ENCODE measurements at regions not wholly inside any gene's neighbourhood (a gene's known extent, or its start where the extent isn't known, plus 50 kb on each side); places are given as distances from the start of the nearest gene placed in this dataset.
"Not testable (repeated sequence)": the region's sequence is repeated elsewhere in the genome, so short reads cannot be mapped to it uniquely, and the experiment has no call there.

DNA sequence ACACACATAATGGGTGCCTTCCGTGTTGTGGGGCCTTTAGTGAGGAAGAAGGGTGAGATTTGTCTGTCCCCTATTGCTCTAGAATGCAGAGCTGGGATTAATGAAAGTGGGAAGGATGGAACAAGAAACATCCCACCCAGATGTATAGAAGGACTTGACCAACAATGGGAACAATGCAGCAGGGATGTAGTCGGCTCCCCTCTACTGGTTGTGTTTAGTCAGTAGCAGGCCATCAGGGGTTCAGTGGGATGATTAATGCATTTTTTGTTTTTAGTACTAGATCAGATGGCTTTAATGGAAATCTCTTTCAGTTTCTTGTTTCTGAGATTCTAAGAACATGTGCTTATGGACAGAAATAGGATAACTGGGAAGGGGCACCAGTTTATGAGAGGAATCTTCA lies 156.0 kb upstream of the ROPN1 start:
- H3K36me3 ChIP-seq (ENCODE audit: control insufficient read depth, insufficient read depth, low read length), result no peaks in the 10 kb centered on the region
- TF ChIP-seq EZH2 (IDR thresholded peaks at IDR 0.05; ENCODE audit: low read length, missing control alignments) (no peak), CTCF (conservative IDR thresholded peaks at IDR 0.05 in 1 of 2, IDR thresholded peaks at IDR 0.05 in 1 of 2; ENCODE audit: low read depth in 1 of 2, low read length in 2 of 2) (no peak)
- H2AFZ ChIP-seq (ENCODE audit: low read length), result no peak overlapping the region
- no peaks in the 10 kb centered on the region for H3K79me2 ChIP-seq (ENCODE audit: control insufficient read depth, insufficient read depth, low read length)
- DNase-seq (ENCODE audit: low read depth in 2 of 2), result peak in 1 of 2 donors; percentile 21
- no peak overlapping the region for H3K4me3 ChIP-seq (replicated peaks in 1 of 4; ENCODE audit: control extremely low read depth in 1 of 4, insufficient read depth in 1 of 4, low read depth in 3 of 4, low read length in 4 of 4)
- H3K9ac ChIP-seq (ENCODE audit: insufficient read depth, low read length), result no peak overlapping the region
- no peaks in the 10 kb centered on the region for H4K20me1 ChIP-seq (ENCODE audit: control insufficient read depth, extremely low read depth, insufficient read depth, low read length)
- no peaks in the 10 kb centered on the region for H3K27me3 ChIP-seq (ENCODE audit: control insufficient read depth, insufficient read depth, low read length)
- H3K4me2 ChIP-seq (ENCODE audit: extremely low read depth, insufficient read depth, low read length), result no peak overlapping the region
- no peaks in the 10 kb centered on the region for H3K4me1 ChIP-seq (ENCODE audit: control insufficient read depth, extremely low read depth, insufficient read depth, low read length)
- no peak overlapping the region for H3K27ac ChIP-seq (ENCODE audit: insufficient read depth, low read length)
- no peaks in the 10 kb centered on the region for H3K9me3 ChIP-seq (ENCODE audit: control insufficient read depth, insufficient read depth, low read depth, low read length)

GRCh38 chr3:124149081-124149480 lies 157.2 kb upstream of the ROPN1 start:
- H3K9me3 ChIP-seq (ENCODE audit: control insufficient read depth, insufficient read depth, low read depth, low read length), result no peaks in the 10 kb centered on the region
- no peak overlapping the region for H3K27ac ChIP-seq (ENCODE audit: insufficient read depth, low read length)
- H4K20me1 ChIP-seq (ENCODE audit: control insufficient read depth, extremely low read depth, insufficient read depth, low read length), result no peaks in the 10 kb centered on the region
- no peaks in the 10 kb centered on the region for H3K79me2 ChIP-seq (ENCODE audit: control insufficient read depth, insufficient read depth, low read length)
- no peak for DNase-seq (ENCODE audit: low read depth in 2 of 2)
- H3K4me1 ChIP-seq (ENCODE audit: control insufficient read depth, extremely low read depth, insufficient read depth, low read length), result no peaks in the 10 kb centered on the region
- no peak overlapping the region for H3K4me3 ChIP-seq (replicated peaks in 1 of 4; ENCODE audit: control extremely low read depth in 1 of 4, insufficient read depth in 1 of 4, low read depth in 3 of 4, low read length in 4 of 4)
- no peak overlapping the region for H2AFZ ChIP-seq (ENCODE audit: low read length)
- no peaks in the 10 kb centered on the region for H3K27me3 ChIP-seq (ENCODE audit: control insufficient read depth, insufficient read depth, low read length)
- no peaks in the 10 kb centered on the region for H3K36me3 ChIP-seq (ENCODE audit: control insufficient read depth, insufficient read depth, low read length)
- no peak overlapping the region for H3K9ac ChIP-seq (ENCODE audit: insufficient read depth, low read length)
- no peak overlapping the region for H3K4me2 ChIP-seq (ENCODE audit: extremely low read depth, insufficient read depth, low read length)
- TF ChIP-seq CTCF (conservative IDR thresholded peaks at IDR 0.05 in 1 of 2, IDR thresholded peaks at IDR 0.05 in 1 of 2; ENCODE audit: low read depth in 1 of 2, low read length in 2 of 2) (no peak), EZH2 (IDR thresholded peaks at IDR 0.05; ENCODE audit: low read length, missing control alignments) (no peak)

DNA sequence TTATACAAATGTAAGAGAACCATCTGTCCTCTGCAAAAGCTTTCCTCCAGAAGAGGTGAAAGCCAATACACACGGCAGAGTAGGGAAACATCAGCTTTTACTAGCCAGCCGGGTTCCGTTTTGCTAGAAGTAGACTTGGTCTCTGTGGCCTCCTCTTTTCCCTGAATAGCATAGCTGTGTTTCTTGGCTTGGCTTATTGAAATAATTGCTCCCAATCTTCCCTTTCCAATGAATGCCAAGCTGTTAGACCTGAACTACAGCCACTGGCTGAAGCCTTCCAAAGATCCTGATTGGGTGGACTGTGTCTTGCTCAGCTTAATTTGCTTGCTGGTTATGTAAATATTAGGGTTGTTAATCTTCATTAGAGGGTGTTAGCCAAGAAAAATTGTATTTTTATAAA lies 157.8 kb upstream of the ROPN1 start:
- no peak overlapping the region for H3K4me2 ChIP-seq (ENCODE audit: extremely low read depth, insufficient read depth, low read length)
- H3K4me1 ChIP-seq (ENCODE audit: control insufficient read depth, extremely low read depth, insufficient read depth, low read length), result no peaks in the 10 kb centered on the region
- H3K4me3 ChIP-seq (replicated peaks in 1 of 4; ENCODE audit: control extremely low read depth in 1 of 4, insufficient read depth in 1 of 4, low read depth in 3 of 4, low read length in 4 of 4), result no peak overlapping the region
- no peaks in the 10 kb centered on the region for H3K79me2 ChIP-seq (ENCODE audit: control insufficient read depth, insufficient read depth, low read length)
- DNase-seq (ENCODE audit: low read depth in 2 of 2), result no peak
- no peaks in the 10 kb centered on the region for H3K27me3 ChIP-seq (ENCODE audit: control insufficient read depth, insufficient read depth, low read length)
- no peaks in the 10 kb centered on the region for H3K9me3 ChIP-seq (ENCODE audit: control insufficient read depth, insufficient read depth, low read depth, low read length)
- no peak overlapping the region for H2AFZ ChIP-seq (ENCODE audit: low read length)
- no peak overlapping the region for H3K9ac ChIP-seq (ENCODE audit: insufficient read depth, low read length)
- H3K27ac ChIP-seq (ENCODE audit: insufficient read depth, low read length), result no peak overlapping the region
- no peak for TF ChIP-seq EZH2 (IDR thresholded peaks at IDR 0.05; ENCODE audit: low read length, missing control alignments)
- TF ChIP-seq CTCF (conservative IDR thresholded peaks at IDR 0.05 in 1 of 2, IDR thresholded peaks at IDR 0.05 in 1 of 2; ENCODE audit: low read depth in 1 of 2, low read length in 2 of 2), result no peak
- H3K36me3 ChIP-seq (ENCODE audit: control insufficient read depth, insufficient read depth, low read length), result no peaks in the 10 kb centered on the region
- no peaks in the 10 kb centered on the region for H4K20me1 ChIP-seq (ENCODE audit: control insufficient read depth, extremely low read depth, insufficient read depth, low read length)

DNA sequence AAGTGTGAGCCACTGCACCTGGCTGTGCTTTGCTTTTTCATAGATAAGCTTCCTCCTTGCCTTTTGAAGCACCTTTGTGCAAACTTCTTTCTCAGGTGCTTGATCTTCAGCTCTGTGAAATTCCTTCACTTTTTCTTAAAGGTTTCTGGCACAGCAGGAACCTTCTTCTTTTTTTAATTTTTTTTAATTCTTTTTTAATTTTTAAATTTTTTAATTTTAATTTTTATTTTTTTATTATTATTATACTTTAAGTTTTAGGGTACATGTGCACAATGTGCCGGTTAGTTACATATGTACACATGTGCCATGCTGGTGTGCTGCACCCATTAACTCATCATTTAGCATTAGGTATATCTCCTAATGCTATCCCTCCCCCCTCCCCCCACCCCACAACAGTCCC lies 161.0 kb upstream of the ROPN1 start:
- H3K4me2 ChIP-seq (ENCODE audit: extremely low read depth, insufficient read depth, low read length); H3K27me3 ChIP-seq (ENCODE audit: control insufficient read depth, insufficient read depth, low read length); H2AFZ ChIP-seq (ENCODE audit: low read length); H3K9ac ChIP-seq (ENCODE audit: insufficient read depth, low read length); H3K36me3 ChIP-seq (ENCODE audit: control insufficient read depth, insufficient read depth, low read length); H3K79me2 ChIP-seq (ENCODE audit: control insufficient read depth, insufficient read depth, low read length); H3K9me3 ChIP-seq (ENCODE audit: control insufficient read depth, insufficient read depth, low read depth, low read length); H3K27ac ChIP-seq (ENCODE audit: insufficient read depth, low read length); H3K4me1 ChIP-seq (ENCODE audit: control insufficient read depth, extremely low read depth, insufficient read depth, low read length); H4K20me1 ChIP-seq (ENCODE audit: control insufficient read depth, extremely low read depth, insufficient read depth, low read length); H3K4me3 ChIP-seq (replicated peaks in 1 of 4; ENCODE audit: control extremely low read depth in 1 of 4, insufficient read depth in 1 of 4, low read depth in 3 of 4, low read length in 4 of 4); DNase-seq (ENCODE audit: low read depth in 2 of 2): not testable (repeated sequence)

Data from fibroblast of lung (primary cell).